HUDEP-2 (cell line): ENCODE measurements at regions not wholly inside any gene's neighbourhood (a gene's known extent, or its start where the extent isn't known, plus 50 kb on each side); places are given as distances from the start of the nearest gene placed in this dataset.
A peak's percentile ranks its signal among the peaks of the same experiment; 100 is the strongest.

Source experiments
- DNase-seq, 76 experiments: peaks; one replicate each; lab custom pipeline; 2025; ENCODE audit not compliant: unreplicated experiment in 76 of 76; lab: John Stamatoyannopoulos, UW

- no peak for DNase-seq
Observed at GRCh38 chr13:112124141-112124540, 57.2 kb downstream of the SOX1 start.

GRCh38 chr13:112127564-112128330 is 60.8 kb downstream of the SOX1 start:
- no peak for DNase-seq

- DNase-seq, result no peak
Observed at GRCh38 chr13:112128331-112128610, 61.3 kb downstream of the SOX1 start.

- DNase-seq, result no peak
Observed at GRCh38 chr13:112130418-112130817, 63.5 kb downstream of the SOX1 start.

GRCh38 chr13:112131081-112131712 is 64.2 kb downstream of the SOX1 start:
- DNase-seq, result no peak

GRCh38 chr13:112131713-112132113 is 64.8 kb downstream of the SOX1 start:
- DNase-seq, result no peak

GRCh38 chr13:112132142-112132541 is 65.2 kb downstream of the SOX1 start:
- DNase-seq, result no peak

GRCh38 chr13:112132619-112133018 is 65.7 kb downstream of the SOX1 start:
- DNase-seq, result no peak

GRCh38 chr13:112133499-112134390 is 66.8 kb downstream of the SOX1 start:
- no peak for DNase-seq

GRCh38 chr13:112134391-112135075 is 67.6 kb downstream of the SOX1 start:
- DNase-seq, result no peak

- DNase-seq, result no peak
Observed at GRCh38 chr13:112136095-112136494, 69.1 kb downstream of the SOX1 start.

GRCh38 chr13:112137144-112137543 is 70.2 kb downstream of the SOX1 start:
- no peak for DNase-seq

GRCh38 chr13:112140366-112140765 is 73.4 kb downstream of the SOX1 start:
- DNase-seq, result peak in 1 of 76 experiments; percentile 0

GRCh38 chr13:112141643-112142400 is 74.9 kb downstream of the SOX1 start:
- DNase-seq, result no peak

- no peak for DNase-seq
Observed at GRCh38 chr13:112142401-112142930, 75.5 kb downstream of the SOX1 start.

- DNase-seq, result no peak
Observed at GRCh38 chr13:112143046-112143752, 76.2 kb downstream of the SOX1 start.

GRCh38 chr13:112143753-112144615 is 77.0 kb downstream of the SOX1 start:
- DNase-seq, result no peak
